HG02610 (cell line): ENCODE measurements at regions not wholly inside any gene's neighbourhood (a gene's known extent, or its start where the extent isn't known, plus 50 kb on each side); places are given as distances from the start of the nearest gene placed in this dataset.
"Not testable (repeated sequence)": the region's sequence is repeated elsewhere in the genome, so short reads cannot be mapped to it uniquely, and the experiment has no call there.

Experiments
- ATAC-seq: cut with Tn5 transposase; IDR thresholded peaks from one replicate; pipeline ENCODE4 v1.9.1; 2021; ENCODE audit warnings: mild to moderate bottlenecking, moderate library complexity; ENCODE audit not compliant: unreplicated experiment

DNA sequence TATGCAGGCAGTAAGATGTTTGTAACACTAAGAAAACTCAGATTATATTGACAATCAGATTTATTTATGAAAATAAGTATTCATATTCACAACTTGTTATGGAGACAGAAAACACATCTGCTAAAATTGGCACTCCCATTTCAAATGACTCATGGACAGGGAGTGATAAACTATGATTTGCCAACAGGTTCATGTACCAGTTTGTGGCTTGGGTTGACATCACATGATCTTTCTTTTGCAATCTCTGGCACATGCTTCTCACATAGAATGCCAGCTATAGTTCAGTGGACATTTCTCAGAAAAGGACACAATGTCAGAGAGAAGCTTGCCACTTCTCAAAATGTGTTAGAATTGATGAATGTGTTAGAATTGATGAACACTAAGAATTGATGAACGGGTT is 663.2 kb upstream of the ANKRD30A start:
- no peak for ATAC-seq

DNA sequence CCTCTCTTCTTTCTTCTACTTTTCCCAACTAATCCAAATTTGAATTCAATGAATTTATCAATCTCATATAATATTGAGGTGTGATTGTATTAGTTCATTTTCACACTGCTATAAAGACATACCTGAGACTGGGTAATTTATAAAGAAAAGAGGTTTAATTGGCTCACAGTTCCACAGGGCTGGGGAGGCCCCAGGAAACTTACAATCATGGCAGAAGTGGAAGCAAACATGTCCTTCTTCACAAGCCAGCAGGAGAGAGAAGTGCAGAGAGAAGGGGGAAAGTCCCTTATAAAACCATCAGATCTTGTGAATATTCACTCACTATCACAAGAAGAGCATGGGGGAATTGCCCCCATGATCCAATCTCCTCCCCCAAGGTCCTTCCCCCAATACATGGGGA is 667.0 kb upstream of the ANKRD30A start:
- ATAC-seq = not testable (repeated sequence)

DNA sequence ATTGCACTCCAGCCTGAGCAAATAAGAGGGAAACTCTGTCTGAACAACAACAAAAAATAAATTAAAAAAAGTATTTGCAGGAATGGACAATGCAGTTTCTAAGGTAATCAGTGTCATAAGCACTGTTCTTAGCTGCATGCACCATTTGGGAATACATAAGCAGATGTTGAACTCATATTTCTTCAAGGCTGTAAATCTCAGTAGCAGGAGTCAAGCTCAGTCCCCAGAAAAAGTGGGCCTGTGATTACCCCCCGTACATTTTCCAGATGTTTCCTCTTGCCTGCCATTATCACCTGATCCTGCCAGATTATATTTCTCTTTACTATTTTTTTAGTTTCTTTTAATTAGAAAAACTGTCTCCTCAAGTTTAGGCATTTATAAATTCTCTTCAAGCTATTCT is 667.6 kb upstream of the ANKRD30A start:
- no peak for ATAC-seq

DNA sequence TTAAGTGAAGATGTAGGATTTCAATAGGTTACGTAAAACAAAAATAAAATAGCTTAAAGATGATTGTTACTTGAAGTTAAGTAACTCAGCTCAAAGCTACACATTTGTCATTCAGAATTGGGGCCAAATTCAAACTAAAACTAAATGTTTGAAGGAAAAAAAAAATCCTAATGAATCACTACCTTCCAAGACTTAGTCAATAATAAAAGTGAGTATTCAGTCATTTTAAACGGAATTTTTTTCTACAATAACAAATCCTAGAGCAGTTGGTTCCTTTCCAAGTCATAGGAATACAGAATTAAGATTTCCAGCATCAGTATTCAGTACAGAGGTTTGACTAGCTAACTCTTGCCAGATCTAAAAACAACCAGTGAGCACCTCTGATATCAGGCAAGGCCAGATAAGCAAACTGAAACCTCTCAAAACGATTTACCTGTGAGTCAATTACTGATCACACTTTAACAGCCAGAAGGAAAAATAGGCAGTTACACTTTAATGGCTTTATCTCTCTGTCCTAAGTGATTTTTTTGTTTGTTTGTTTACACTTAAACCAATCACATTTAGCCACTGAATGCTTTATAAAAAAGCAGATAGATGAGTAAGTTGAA is 669.8 kb upstream of the ANKRD30A start:
- ATAC-seq = no peak

DNA sequence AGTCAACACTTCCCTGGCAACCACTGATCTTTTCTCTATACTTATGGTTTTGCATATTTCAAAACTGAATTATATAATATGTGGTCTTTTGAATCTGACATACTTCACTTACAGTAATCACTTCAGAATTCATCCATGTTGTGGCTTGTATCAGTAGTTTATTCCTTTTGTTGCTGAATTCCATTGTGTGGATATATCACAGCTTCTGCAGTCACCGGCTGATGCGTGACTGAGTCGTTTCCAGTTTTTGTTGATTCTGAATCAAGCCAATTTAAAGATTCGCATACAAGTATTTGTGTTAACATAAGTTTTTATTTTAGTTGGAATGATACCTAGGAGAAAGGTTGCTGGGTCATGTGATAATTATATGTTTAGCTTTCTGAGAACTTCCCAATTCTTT is 672.5 kb upstream of the ANKRD30A start:
- ATAC-seq = no peak

DNA sequence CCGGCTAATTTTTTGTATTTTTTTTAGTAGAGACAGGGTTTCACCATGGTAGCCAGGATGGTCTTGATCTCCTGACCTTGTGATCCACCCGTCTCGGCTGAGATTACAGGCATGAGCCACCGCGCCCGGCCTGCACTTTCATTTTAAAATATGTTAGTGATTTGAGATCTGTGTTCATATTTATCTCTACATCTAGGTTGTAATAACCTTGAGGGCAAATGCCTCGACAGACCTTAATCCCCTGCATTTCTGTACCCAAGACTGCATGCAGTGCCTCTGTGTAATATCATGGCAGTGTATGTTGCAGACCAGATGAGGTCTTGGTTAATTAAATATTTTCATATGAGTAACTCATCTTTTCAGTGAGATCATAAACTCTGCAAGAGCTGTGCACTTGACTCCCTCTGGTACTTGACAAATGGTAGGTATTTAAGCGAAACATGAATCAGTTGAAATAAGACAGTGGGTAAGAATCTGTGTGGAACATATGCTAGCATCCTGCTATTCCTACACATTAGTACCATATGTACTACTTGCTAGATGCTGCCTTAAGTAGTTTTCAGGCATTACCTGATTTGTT is 673.9 kb upstream of the ANKRD30A start:
- ATAC-seq = no peak

DNA sequence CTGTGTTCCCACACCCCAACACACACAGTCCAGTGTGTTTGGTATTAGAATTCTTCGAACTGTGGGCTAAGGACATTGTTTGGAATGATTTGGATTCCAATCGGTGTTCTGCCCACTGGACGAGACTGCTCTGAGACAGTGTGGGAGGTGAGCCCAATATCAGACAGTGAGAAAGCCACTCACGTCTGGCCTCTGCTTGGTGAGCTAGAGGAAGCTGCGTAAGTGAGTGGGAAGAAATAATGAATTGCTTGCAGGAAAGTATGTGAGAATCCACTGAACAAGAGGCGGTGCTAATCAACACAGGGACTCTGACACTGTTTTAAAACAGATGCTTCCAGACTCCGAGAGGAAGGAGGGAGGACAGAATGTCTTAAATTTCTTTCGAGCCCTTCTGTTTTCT is 675.0 kb upstream of the ANKRD30A start:
- no peak for ATAC-seq

DNA sequence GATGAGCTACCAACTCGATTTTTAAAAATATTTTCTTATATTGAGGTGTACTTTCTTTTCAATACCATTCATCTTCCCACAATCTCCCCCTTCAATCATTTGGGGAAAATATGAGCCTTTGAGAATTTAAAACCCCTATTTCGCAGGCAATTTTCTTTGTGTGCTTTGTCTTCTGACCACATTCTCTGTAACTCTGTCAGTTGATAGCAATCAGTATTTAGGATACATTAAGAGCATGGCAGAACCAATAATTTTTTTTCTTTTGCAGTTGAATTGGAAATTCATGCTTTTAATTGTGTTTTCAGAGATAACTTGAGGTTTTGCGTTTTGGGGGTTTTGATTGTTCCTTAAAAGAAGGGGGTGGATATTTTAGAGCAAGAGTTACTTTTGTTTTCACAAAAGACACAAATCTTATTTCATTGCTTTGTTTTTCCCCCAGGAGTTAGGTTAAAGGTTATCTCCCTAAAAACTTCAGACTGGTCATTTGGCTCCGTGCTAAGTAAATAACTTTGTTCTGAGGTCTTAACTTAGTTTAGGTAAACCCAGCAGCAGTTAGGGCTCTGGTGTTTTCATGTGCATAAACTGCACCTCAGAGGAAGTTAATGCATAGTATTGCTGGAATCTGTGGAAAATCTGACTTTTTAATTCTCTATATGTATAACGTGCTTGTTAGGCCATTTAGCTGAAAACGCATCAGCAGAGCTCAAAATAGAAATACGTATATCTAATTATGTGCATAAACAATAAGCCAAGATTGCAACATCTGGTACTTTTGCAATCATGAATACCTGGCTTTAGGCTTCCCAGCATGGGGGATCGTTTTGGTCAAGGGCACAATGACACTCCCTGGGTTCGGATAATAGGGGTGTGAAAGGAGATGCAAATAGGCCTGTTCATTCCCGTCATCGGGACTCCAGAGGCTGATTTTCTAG is 676.4 kb upstream of the ANKRD30A start:
- no peak for ATAC-seq

DNA sequence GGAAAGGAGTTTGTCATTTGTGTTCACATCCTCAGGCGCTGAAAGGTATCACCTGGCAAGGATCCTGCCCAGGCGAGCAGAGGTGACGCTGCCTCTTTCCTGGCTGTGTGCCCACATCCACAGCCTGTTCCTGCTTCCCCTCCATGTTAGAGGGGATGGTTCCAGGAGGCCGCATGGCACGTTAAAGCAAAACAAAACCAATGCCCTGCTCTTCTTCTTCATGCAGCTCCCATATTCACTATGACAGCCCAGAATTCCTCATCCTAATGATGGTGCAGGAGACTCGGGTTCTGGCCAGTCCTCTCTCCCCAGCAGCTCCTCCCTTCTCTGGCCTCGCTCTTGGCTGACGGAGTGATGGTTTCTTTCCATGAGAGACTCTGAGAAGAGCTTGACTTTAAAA is 678.5 kb upstream of the ANKRD30A start:
- no peak for ATAC-seq

DNA sequence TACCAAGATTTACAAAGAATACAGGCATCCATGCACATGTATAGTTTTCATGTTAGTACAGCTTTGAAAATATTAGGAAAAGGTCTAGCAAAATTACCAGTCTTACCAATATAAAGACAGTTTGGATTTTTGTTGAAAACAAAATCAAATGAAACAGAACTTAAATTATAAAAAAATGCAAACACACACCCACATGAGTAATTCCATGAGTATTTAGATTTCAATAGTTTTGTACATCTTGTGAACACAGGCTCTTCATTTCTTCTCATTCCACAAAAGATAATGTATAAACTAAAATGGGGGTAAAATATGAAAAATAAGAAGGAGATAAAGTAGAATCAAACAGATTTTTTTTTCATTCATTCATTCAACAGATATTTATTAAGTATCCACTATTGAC is 682.2 kb upstream of the ANKRD30A start:
- no peak for ATAC-seq

DNA sequence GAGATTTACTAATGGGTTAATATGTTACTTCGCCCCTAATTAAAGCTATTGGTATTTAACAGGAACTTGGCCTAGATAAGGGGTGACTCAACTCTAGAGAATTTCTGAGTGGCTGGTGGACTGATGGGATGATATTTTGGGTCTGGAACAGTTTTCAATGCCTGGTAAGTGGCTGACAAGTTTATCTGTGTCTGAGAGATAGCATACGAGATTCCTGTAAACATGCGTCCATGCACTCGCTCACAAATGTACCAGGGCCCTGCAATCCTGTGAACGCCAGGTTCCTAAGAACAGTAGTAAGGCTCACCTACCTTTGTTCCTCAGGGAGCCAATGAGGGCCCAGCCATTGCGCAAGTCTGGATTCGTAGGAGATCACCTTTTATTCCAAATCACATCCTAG is 683.8 kb upstream of the ANKRD30A start:
- ATAC-seq = no peak

DNA sequence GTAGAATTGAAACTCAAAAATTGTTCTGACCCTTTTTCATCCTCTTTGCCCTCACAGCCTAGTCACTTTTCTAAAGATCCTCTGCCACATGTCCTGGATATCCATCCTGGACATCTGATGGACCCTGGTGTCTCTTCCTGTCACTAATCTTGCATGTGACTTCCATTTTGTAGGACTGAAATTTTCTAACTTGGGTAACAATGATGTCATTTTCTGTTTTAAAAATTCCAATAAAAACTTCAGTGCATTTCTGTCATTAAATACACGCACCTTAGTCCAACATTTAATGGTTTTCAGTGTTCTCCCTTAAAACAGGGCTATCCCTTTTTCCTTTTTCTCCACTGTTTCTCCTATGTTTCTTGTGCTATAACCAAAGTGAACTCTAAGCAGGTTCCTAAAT is 684.9 kb upstream of the ANKRD30A start:
- ATAC-seq = no peak

DNA sequence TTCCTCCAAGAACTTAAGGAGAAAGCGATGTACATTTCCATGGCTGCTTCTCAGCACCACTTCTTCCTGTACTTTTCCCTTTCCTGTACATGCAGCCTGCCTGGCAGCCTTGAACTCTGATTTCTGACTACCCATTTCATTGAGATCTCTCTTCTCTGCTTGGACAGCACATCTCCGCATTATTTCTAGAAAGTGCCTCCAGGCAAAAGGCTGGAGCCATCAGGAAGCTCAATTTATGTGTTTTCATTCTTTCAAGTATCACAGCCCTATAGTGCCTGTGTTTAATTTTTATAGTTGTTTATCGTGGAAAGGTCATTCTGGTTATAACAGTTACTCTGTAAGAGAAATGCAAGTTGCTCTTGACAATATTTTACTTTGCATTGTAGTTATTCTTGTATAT is 688.0 kb upstream of the ANKRD30A start:
- ATAC-seq = no peak

DNA sequence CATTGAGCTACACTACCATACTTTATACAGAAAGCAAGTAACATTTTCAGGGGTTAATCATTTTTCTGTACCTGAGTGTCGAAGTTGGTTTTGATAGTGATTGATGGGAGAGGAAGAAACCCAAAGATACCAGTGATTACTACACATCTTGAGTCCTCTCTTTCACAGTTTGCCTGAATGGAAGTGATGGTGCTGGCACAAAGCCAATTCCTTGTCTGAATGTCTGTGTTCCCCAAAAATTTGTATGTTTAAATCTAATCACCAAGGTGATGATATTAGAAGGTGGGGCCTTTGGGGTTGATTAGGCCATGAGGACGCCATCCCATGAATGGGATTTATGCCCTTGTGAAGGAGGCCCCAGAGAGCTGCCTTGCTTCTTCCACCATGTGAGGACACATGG is 696.9 kb upstream of the ANKRD30A start:
- no peak for ATAC-seq

DNA sequence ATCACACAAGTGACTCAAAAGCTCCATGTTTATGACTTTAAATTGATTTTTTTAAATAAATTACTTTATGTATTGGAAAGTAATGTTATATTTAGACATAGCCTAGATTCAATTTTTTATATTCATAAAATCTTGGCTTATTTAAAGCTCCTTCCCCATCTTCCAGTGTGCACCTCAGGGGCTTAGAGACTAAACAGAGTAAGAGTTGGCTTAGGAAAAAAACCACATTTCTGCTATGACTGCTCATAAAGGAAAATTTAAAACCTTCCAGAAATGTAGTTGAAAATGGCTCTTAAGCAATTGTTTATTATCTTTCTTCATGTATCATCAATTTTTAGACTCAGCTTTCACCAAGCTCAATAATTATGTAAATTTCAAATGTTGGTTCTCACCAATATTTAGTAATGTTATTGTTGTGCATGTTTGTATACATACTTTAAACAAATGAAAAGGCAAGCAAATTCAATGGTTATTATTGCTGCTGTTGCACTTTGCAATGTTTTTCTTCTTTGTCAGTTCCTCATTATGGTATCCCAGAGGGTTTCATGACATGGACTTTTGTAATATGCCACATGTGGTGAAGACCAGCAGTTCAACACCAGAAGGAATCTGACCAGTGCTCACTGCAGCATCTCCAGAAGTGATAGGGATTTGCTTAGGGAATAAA is 700.1 kb upstream of the ANKRD30A start:
- ATAC-seq = no peak

DNA sequence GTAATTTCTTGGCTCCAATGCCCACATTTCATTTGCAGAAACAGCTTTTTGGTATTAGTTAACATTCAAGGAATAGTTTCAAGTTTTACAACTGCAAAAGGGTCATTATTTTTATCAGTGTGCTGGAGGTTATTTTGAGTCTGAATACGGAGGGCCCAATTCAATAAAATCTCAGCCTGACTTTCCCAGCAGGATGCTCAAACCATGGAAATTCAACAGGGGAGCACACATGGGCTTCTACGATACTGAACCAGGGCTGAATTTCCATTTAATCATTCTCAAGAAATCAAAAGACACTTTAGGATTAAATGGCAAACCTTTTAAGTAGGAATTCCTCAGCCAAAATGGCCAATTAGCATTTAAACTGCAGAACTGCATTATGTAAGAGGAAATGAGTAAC is 700.9 kb upstream of the ANKRD30A start:
- no peak for ATAC-seq

DNA sequence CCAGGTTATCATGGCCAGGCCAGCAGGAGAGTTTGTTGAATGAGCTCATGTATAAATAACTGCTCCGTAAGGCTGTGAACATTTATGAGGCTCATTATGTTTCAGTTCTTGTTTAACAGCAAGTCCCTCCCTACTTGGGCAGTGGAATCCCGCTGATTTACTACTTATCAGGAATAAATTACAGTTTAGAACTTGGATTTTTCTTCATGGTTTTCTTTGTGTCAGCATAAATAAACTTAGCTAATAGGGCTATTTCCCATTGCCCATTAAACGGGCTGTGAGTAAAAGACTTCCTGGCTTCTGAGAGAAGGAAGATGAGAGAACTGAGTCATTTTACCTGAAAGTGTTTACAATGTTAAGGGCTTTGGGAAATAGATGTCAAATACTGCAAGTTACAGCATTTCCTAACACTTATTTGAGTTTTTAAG is 701.6 kb upstream of the ANKRD30A start:
- ATAC-seq = no peak

DNA sequence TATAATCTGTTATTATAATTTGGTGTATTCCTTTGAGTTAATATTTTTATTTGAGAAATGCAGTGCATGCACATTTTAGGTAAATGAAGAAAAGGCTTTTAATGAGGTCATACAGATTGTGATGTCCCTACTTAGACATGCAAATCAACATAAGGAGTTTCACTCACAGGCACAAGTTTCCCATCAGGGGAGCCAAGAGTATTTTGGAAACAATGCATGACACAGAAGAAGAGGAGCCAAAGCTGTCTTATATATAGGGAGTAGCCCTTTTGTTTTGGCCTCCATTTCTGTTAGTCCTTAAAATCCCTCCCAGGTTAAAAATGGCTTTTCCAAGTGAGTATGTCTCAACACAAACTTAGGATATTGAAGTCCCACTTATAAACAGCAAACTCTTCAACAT is 703.4 kb upstream of the ANKRD30A start:
- ATAC-seq = no peak

DNA sequence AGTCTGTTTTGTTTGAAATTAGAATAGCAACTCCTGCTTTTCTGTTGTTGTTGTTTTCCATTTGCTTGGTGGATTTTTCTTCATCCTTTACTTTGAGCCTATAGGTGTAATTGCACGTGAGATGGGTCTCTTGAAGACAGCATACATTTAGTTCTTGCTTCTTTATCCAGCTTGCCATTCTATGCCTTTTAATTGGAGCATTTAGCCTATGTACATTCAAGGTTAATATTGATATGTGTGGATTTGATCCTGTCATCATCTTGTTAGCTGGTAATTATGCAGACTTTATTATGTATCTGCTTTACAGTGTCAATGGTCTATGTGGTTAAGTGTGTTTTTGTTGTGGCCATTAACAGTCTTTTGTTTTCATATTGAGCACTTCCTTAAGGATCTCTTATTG is 708.9 kb upstream of the ANKRD30A start:
- no peak for ATAC-seq

DNA sequence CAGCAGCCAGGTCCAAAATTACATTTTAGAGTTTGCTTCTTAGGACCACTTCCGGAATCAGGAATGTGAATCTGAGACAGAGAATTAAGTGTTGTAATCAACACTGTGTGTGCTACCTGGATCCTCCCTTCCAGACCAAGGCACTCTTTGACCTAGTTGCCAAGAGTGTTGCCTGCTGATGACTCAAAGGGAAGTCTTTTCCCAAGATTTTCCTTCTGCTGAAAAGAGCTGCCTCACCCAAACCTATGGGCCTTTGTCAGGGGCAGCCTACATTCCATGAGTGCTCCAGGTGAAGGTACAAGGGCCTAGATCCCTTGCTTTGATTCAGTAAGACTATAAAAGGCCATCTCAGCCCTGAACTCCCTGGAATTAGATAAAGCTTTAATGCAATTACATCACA is 712.5 kb upstream of the ANKRD30A start:
- ATAC-seq = no peak

DNA sequence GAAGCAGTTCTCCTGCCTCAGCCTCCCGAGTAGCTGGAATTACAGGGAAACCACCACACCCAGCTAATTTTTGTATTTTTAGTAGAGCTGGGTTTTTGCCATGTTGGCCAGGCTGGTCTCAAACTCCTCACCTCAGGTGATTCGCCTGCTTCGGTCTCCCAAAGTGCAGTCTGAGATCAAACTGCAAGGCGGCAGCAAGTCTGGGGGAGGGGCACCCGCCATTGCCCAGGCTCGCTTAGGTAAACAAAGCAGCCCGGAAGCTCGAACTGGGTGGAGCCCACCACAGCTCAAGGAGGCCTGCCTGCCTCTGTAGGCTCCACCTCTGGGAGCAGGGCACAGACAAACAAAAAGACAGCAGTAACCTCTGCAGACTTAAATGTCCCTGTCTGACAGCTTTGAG is 725.2 kb upstream of the ANKRD30A start:
- not testable (repeated sequence) for ATAC-seq

DNA sequence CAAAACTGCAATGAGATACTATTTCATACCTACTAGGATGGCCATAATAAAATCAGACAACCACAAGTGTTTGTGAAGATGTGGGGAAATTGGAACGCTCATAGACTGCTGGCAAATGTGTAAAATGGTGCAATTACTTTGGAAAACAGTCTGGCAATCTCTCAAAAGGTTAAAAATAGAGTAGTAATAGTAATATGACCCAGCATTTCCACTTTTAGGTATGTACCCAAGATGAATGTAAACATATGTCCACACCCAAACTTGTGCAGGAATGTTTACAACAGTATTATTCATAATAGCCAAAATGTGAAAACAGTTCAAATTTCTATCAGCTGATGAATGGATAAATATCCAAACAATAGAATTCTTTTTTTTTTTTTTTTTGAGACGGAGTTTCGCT is 731.6 kb upstream of the ANKRD30A start:
- no peak for ATAC-seq
